ENCODE measurements at regions not wholly inside any gene's neighbourhood (a gene's known extent, or its start where the extent isn't known, plus 50 kb on each side); places are given as distances from the start of the nearest gene placed in this dataset.

DNA sequence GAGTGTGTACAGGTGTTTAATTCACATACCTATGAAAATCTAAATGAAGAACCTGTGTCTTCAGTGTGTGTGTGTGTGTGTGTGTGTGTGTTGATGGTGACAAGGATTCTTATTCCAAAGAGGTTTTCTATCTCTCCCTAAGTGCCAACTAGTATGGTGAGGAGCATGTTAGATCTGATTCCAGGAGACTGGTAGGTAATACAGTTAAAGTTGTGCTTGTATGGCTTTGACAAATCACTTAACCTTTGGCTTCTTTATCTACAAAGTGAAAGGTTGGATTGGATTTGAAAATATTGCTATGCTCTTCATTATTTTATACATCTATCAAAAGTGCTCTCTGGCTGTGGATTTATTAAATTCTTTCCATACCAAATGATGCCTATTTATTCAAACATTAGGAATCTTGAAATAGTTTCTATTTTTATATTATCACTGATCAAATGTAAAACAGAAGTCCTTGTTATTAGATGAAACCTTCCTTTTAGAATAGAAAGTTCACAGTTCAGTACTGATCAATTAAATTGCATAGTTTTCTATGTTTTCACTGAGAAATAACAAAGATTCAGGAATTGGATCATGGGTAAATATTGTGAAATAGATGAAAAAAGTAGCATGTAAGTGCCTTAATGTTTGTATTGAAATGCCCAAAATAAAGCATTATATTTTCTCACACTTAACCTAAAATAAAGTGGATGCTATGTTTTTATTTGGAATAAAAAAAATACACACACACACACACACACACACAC is 84.4 kb upstream of the MLIP start:
- no peak for TF ChIP-seq EZH2phosphoT487 (conservative IDR thresholded peaks at IDR 0.05; ENCODE audit: low read length)
- TF ChIP-seq, protein P1, sequence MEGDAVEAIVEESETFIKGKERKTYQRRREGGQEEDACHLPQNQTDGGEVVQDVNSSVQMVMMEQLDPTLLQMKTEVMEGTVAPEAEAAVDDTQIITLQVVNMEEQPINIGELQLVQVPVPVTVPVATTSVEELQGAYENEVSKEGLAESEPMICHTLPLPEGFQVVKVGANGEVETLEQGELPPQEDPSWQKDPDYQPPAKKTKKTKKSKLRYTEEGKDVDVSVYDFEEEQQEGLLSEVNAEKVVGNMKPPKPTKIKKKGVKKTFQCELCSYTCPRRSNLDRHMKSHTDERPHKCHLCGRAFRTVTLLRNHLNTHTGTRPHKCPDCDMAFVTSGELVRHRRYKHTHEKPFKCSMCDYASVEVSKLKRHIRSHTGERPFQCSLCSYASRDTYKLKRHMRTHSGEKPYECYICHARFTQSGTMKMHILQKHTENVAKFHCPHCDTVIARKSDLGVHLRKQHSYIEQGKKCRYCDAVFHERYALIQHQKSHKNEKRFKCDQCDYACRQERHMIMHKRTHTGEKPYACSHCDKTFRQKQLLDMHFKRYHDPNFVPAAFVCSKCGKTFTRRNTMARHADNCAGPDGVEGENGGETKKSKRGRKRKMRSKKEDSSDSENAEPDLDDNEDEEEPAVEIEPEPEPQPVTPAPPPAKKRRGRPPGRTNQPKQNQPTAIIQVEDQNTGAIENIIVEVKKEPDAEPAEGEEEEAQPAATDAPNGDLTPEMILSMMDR (IDR thresholded peaks at IDR 0.05; ENCODE audit: insufficient read depth, low read length, poor library complexity, severe bottlenecking): no peak
